Mesodermal cell (in vitro differentiated cells): ENCODE measurements at regions not wholly inside any gene's neighbourhood (a gene's known extent, or its start where the extent isn't known, plus 50 kb on each side); places are given as distances from the start of the nearest gene placed in this dataset.
"Not testable (repeated sequence)": the region's sequence is repeated elsewhere in the genome, so short reads cannot be mapped to it uniquely, and the experiment has no call there.

ENCODE experiments used
- H3K27ac ChIP-seq: 2 replicates; pipeline ENCODE4 v1.7.0; 2013; ENCODE audit warnings: mild to moderate bottlenecking, low read depth, low read length, moderate library complexity; ENCODE audit not compliant: severe bottlenecking
- H3K36me3 ChIP-seq: 2 replicates; pipeline ENCODE4 v1.7.1; 2013; ENCODE audit warnings: mild to moderate bottlenecking, low read length, moderate library complexity; ENCODE audit not compliant: control insufficient read depth, insufficient read depth
- H3K4me1 ChIP-seq: one replicate; pipeline ENCODE4 v1.7.1; 2013; ENCODE audit warnings: mild to moderate bottlenecking, low read length; ENCODE audit not compliant: insufficient read depth, control insufficient read depth, poor library complexity, severe bottlenecking
- H3K4me3 ChIP-seq: 2 replicates; pipeline ENCODE4 v1.7.0; 2013; ENCODE audit warnings: low read length, control low read depth, mild to moderate bottlenecking; ENCODE audit not compliant: insufficient read depth, poor library complexity, severe bottlenecking; ENCODE audit errors: extremely low read depth
- H3K9me3 ChIP-seq: 2 replicates; pipeline ENCODE4 v1.7.1; 2013; ENCODE audit warnings: mild to moderate bottlenecking, low read length, moderate library complexity; ENCODE audit not compliant: control insufficient read depth
- WGBS, 2 experiments: methylation state at CpG; one replicate each; pipeline ENCODE4 v1.1.5; 2013; ENCODE audit warnings: missing lambda C conversion rate in 2 of 2; ENCODE audit not compliant: insufficient coverage in 2 of 2; 5-methylcytosine and 5-hydroxymethylcytosine counted together

DNA sequence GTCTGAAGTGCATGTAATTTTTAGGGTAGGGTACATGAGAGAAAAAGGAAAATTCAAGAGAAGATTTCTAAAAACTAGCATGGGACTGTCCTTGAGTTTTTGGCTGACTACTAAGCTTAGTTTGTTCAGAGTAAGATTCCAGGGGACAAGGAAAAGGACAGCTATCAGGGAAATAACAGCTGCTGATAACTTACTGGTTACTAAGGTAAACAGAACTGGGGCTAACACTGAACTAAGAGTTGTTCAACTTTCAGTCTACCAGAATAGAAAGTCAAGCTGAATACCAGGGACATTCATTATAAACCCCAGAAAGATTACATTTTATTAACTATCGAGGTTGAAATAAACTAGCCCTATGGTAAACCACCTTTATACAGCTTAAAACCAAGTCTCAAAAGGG lies 261.8 kb upstream of the CYRIA start:
- H3K36me3 ChIP-seq, result no peaks in the 10 kb centered on the region
- H3K9me3 ChIP-seq, result no peaks in the 10 kb centered on the region
- no peak overlapping the region for H3K27ac ChIP-seq
- H3K4me3 ChIP-seq, result no peak overlapping the region
- H3K4me1 ChIP-seq, result no peaks in the 10 kb centered on the region
- 63 to 100% methylated on average over 1 of the region's 1 CpG for WGBS, 2 experiments

DNA sequence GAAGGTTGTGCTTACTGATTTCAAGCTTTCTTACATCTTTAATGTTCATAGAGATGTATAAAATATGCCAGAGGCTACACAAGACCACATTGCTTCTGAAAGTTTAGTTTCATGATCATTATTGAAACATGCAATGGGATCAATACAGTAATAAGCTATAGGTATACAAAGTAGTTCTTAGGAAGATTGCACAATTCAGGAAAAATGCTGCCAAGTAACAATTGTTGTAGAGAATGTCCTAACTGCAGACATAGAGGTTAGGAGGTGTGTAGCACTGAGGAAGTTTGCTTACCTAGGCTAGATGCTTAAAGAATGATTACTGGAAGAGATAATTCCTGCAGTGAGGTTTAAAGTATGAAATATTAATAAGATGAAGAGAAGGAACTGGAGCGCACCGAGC lies 259.5 kb upstream of the CYRIA start:
- WGBS, 2 experiments, result 94 to 100% methylated on average over 2 of the region's 2 CpGs
- no peaks in the 10 kb centered on the region for H3K36me3 ChIP-seq

GRCh38 chr2:16915341-16915755 lies 249.7 kb upstream of the CYRIA start:
- H3K4me1 ChIP-seq, H3K27ac ChIP-seq: not testable (repeated sequence)
- whole genome bisulfite sequencing, 2 experiments, result no CpG with 5 or more reads among the region's 3 CpGs

More for the DNA sequence above, 259.5 kb upstream of the CYRIA start:
- H3K4me3 ChIP-seq, result no peak overlapping the region
- H3K9me3 ChIP-seq, result no peaks in the 10 kb centered on the region
- H3K27ac ChIP-seq, result no peak overlapping the region
- H3K4me1 ChIP-seq, result no peaks in the 10 kb centered on the region

DNA sequence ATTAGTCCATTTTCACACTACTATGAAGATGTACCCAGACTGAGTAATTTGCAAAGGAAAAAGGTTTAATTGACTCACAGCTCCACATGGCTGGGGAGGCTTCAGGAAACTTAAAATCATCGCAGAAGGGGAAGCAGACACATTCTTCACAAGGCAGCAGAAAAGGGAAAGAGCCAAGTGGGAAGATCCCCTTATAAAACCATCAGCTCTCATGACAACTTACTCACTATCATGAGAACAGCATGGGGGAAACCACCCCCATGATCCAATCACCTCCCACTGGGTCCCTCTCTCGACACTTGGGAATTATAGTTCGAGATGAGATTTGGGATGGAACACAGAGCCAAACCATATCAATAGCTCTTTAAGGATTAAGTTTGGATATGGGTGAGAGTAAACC lies 246.1 kb upstream of the CYRIA start:
- 90% methylated on average over 1 of the region's 3 CpGs; no CpG with 5 or more reads in 1 of the 2 experiments for WGBS, 2 experiments
- no peaks in the 10 kb centered on the region for H3K9me3 ChIP-seq
- H3K4me3 ChIP-seq, result no peak overlapping the region
- no peaks in the 10 kb centered on the region for H3K36me3 ChIP-seq
- H3K27ac ChIP-seq, result no peak overlapping the region
- no peaks in the 10 kb centered on the region for H3K4me1 ChIP-seq

More at GRCh38 chr2:16915341-16915755, 249.7 kb upstream of the CYRIA start:
- not testable (repeated sequence) for H3K36me3 ChIP-seq, H3K4me3 ChIP-seq, H3K9me3 ChIP-seq

DNA sequence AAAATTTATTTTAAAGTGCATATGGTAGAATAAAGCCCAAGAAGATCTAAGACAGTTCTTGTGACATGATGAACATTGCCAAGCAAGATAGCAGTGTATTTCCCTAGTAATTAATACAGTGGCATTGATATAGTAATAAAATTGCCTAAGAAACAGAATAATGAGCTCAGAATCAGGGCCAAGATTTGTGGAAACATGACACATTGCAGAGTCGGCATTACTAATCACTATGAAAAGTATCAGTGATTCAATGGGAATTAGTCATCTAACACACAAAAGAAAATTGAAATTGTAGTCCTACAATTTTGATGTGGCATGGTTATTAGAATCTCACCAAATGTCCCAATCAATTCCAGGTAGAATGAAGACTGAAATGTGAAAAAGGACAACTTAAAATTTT lies 243.0 kb upstream of the CYRIA start:
- no CpG with 5 or more reads among the region's 1 CpG for WGBS, 2 experiments
- H3K36me3 ChIP-seq, result no peaks in the 10 kb centered on the region
- H3K27ac ChIP-seq, result no peak overlapping the region
- no peaks in the 10 kb centered on the region for H3K9me3 ChIP-seq
- no peaks in the 10 kb centered on the region for H3K4me1 ChIP-seq
- no peak overlapping the region for H3K4me3 ChIP-seq

DNA sequence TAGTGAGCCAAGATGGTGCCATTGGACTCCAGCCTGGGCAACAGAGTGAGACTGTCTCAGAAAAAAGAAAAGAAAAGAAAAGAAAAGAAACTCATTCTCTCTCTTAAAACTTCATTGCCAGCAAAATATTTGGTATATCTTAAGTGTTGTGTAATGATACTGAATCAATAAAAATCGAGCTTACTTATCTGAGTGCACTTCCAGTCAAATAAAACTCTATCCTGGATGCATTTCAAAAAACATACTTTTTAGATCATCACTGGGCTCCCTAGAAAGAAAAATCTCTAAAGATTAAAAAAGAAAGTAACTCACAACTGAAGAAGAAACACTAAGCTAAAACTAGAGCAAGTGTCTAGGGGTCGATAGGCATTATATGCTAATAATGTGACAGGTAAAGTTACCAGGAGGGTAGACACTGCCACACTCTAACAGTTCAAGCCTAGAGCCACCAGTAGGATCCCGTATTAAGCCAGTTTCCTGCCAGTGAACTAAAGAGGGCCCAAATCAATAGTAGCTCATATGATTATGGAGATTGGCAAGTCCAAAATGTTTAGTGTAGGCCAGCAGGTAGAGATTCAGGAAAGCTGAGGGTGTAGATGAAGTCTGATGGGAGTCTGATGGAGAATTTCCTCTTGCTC lies 242.1 kb upstream of the CYRIA start:
- 90 to 100% methylated on average over 1 to 2 of the region's 3 CpGs for WGBS, 2 experiments
- H3K4me1 ChIP-seq, result no peaks in the 10 kb centered on the region

GRCh38 chr2:16905325-16905724 lies 239.7 kb upstream of the CYRIA start:
- not testable (repeated sequence) for H3K9me3 ChIP-seq, H3K36me3 ChIP-seq, H3K4me3 ChIP-seq, H3K27ac ChIP-seq, H3K4me1 ChIP-seq
- WGBS, 2 experiments, result no CpG with 5 or more reads among the region's 5 CpGs

More for the DNA sequence above, 242.1 kb upstream of the CYRIA start:
- H3K4me3 ChIP-seq, result no peak overlapping the region
- H3K27ac ChIP-seq, result no peak overlapping the region
- H3K9me3 ChIP-seq, result no peaks in the 10 kb centered on the region
- H3K36me3 ChIP-seq, result no peaks in the 10 kb centered on the region

- WGBS, 2 experiments, result 31 to 41% methylated on average over 3 to 4 of the region's 6 CpGs
- H3K27ac ChIP-seq, result no peak overlapping the region
- H3K4me3 ChIP-seq, result no peak overlapping the region
- H3K9me3 ChIP-seq, result no peaks in the 10 kb centered on the region
- H3K4me1 ChIP-seq, result no peaks in the 10 kb centered on the region
- no peaks in the 10 kb centered on the region for H3K36me3 ChIP-seq
Observed at GRCh38 chr2:16900405-16901025, 234.9 kb upstream of the CYRIA start.

DNA sequence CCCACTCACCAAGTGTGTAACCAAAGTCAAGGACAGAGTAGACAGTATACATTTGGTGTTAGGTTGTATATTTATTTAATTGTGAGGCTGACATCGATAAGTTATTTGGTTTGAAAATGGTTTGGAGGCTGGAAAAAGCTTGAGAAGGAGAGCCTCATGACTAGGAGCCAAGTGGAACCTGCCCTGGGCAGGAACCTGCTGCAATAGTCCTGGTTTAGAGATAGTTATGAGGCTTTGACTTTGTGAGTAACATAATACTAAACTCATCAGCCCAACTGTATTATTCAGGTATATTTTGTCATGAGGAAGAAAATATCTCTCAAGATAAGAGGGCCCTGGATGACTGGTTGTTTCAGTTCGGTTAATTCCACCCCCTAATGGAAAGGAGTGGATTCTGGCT lies 234.3 kb upstream of the CYRIA start:
- H3K9me3 ChIP-seq, result no peaks in the 10 kb centered on the region
- no peak overlapping the region for H3K4me3 ChIP-seq
- H3K36me3 ChIP-seq, result no peaks in the 10 kb centered on the region
- no peaks in the 10 kb centered on the region for H3K4me1 ChIP-seq
- 75% methylated on average over 1 of the region's 2 CpGs; no CpG with 5 or more reads in 1 of the 2 experiments for WGBS, 2 experiments
- no peak overlapping the region for H3K27ac ChIP-seq

- H3K36me3 ChIP-seq, result no peaks in the 10 kb centered on the region
- 38 to 60% methylated on average over 1 of the region's 4 CpGs for WGBS, 2 experiments
- no peaks in the 10 kb centered on the region for H3K9me3 ChIP-seq
- no peaks in the 10 kb centered on the region for H3K4me1 ChIP-seq
- no peak overlapping the region for H3K27ac ChIP-seq
- no peak overlapping the region for H3K4me3 ChIP-seq
Observed at GRCh38 chr2:16890081-16890480, 224.4 kb upstream of the CYRIA start.

DNA sequence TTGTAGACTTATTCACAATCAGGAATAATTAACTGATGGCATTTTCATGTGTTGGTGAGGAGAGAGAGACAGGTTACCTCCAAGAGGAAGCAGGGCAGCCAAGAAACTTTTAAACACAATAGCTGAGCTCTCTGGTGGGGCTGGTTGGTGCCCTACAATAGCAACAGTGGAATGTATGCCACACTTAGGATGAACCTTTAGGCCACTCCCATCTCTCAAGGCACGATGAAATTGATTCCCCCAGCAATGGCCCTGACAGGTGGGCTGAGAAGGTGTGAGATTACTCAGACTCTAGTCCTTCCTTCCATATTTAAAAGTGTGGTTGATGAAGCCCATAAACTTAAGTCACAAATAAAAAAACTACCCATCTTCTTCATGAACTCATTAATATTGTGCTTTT lies 219.4 kb upstream of the CYRIA start:
- no peaks in the 10 kb centered on the region for H3K9me3 ChIP-seq
- H3K27ac ChIP-seq, result no peak overlapping the region
- WGBS, 2 experiments, result no CpG with 5 or more reads among the region's 1 CpG
- no peak overlapping the region for H3K4me3 ChIP-seq
- H3K36me3 ChIP-seq, result no peaks in the 10 kb centered on the region
- no peaks in the 10 kb centered on the region for H3K4me1 ChIP-seq
